SK-N-SH (cell line): ENCODE measurements at regions not wholly inside any gene's neighbourhood (a gene's known extent, or its start where the extent isn't known, plus 50 kb on each side); places are given as distances from the start of the nearest gene placed in this dataset.

Experiments
- CTCF ChIA-PET: fragments of 300-600, 350-600 bp; formaldehyde crosslinking; extraction: SDS; loops from one replicate; lab custom pipeline; 2021; lab: Yijun Ruan, JAX
- POLR2A ChIA-PET: fragments of 350-600 bp; sonication (Branson Sonifier 250); formaldehyde crosslinking; extraction: SDS; loops from one replicate; lab custom pipeline; 2020; ENCODE audit warnings: antibody characterized with exemption, inconsistent platforms; lab: Yijun Ruan, JAX
- DNase-seq: peaks from one replicate; pipeline ENCODE4 v3.0.0; 2012
- H2AFZ ChIP-seq: fragments of 200-600 bp; sonication (generic); 2 replicates; pipeline ENCODE4 v1.8.1; 2016; ENCODE audit warnings: antibody characterized with exemption, mild to moderate bottlenecking, low read depth
- H3F3A ChIP-seq: fragments of 200-600 bp; sonication (generic); replicated peaks from 2 replicates; pipeline ENCODE3; 2016; ENCODE audit warnings: antibody characterized with exemption, mild to moderate bottlenecking; ENCODE audit not compliant: insufficient read depth
- H3K27ac ChIP-seq, 2 experiments: fragments of 200-500 bp in 1 of 2; fragments of 200-600 bp in 1 of 2; sonication (Bioruptor generic) in 1 of 2; sonication (generic), shearing (Covaris generic) in 1 of 2; 2 replicates each; pipeline versions ENCODE4 v1.5.1 to v1.6.1; 2014 to 2016; ENCODE audit warnings: low read depth in 2 of 2, inconsistent platforms in 1 of 2, low read length in 1 of 2, mild to moderate bottlenecking in 1 of 2, mixed read lengths in 1 of 2
- H3K27me3 ChIP-seq: fragments of 200-600 bp; sonication (generic), shearing (Covaris generic); 2 replicates; pipeline ENCODE4 v1.6.1; 2016; ENCODE audit warnings: mixed run types; ENCODE audit not compliant: insufficient read depth
- H3K36me3 ChIP-seq, 2 experiments: fragments of 200-500 bp in 1 of 2; fragments of 200-600 bp in 1 of 2; sonication (Bioruptor generic) in 1 of 2; sonication (generic) in 1 of 2; replicated peaks in 1 of 2; 2 replicates each; pipeline versions ENCODE3 to v1.5.1; 2014 to 2016; ENCODE audit warnings: low read length in 1 of 2, mild to moderate bottlenecking in 1 of 2; ENCODE audit not compliant: insufficient read depth in 2 of 2, control insufficient read depth in 1 of 2
- H3K4me1 ChIP-seq, 2 experiments: fragments of 200-500 bp in 1 of 2; fragments of 200-600 bp in 1 of 2; sonication (Bioruptor generic) in 1 of 2; sonication (generic), shearing (Covaris generic) in 1 of 2; 2 replicates each; pipeline versions ENCODE4 v1.5.1 to v1.6.1; 2014 to 2016; ENCODE audit warnings: low read depth in 1 of 2, low read length in 1 of 2, mixed run types in 1 of 2; ENCODE audit not compliant: insufficient read depth in 2 of 2, control insufficient read depth in 1 of 2
- H3K4me2 ChIP-seq: fragments of 200-600 bp; sonication (generic), shearing (Covaris generic); 2 replicates; pipeline ENCODE4 v1.6.1; 2017; ENCODE audit warnings: mixed run types
- H3K4me3 ChIP-seq, 2 experiments: fragments of 200-500 bp in 1 of 2; fragments of 200-600 bp in 1 of 2; sonication (Bioruptor generic) in 1 of 2; sonication (generic), shearing (Covaris generic) in 1 of 2; 2 replicates each; pipeline versions ENCODE4 v1.5.1 to v1.8.1; 2014 to 2016; ENCODE audit warnings: low read depth in 2 of 2, inconsistent platforms in 1 of 2, low read length in 1 of 2, mild to moderate bottlenecking in 1 of 2, mixed read lengths in 1 of 2, moderate library complexity in 1 of 2
- H3K79me2 ChIP-seq: fragments of 200-600 bp; sonication (generic); 2 replicates; pipeline ENCODE4 v1.8.1; 2017; ENCODE audit warnings: mild to moderate bottlenecking; ENCODE audit not compliant: insufficient read depth
- H3K9ac ChIP-seq: fragments of 200-600 bp; sonication (generic); 2 replicates; pipeline ENCODE4 v1.6.1; 2017; ENCODE audit warnings: mixed run types
- H3K9me2 ChIP-seq: fragments of 200-600 bp; sonication (generic); 2 replicates; pipeline ENCODE4 v1.6.1; 2017; ENCODE audit warnings: mixed run types
- H3K9me3 ChIP-seq: fragments of 200-600 bp; sonication (generic); 2 replicates; pipeline ENCODE4 v1.6.1; 2017; ENCODE audit warnings: mixed run types, mild to moderate bottlenecking, moderate library complexity
- H4K20me1 ChIP-seq: fragments of 200-600 bp; sonication (generic); 2 replicates; pipeline ENCODE4 v1.6.1; 2017; ENCODE audit warnings: mild to moderate bottlenecking, mixed run types; ENCODE audit not compliant: insufficient read depth
- EP300 ChIP-seq, 2 experiments: IDR thresholded peaks; 2 replicates each; pipeline versions ENCODE4 v1.4.0 to v1.6.1; 2012; ENCODE audit warnings: borderline replicate concordance in 1 of 2, low read depth in 1 of 2, low read length in 1 of 2
- EZH2phosphoT487 ChIP-seq: fragments of 200-600 bp; sonication (generic); IDR thresholded peaks from 2 replicates; pipeline ENCODE4 v1.6.1; 2017; ENCODE audit warnings: low read depth, mixed run types, mild to moderate bottlenecking, antibody characterized with exemption, moderate library complexity, borderline replicate concordance
- FOSL2 ChIP-seq: IDR thresholded peaks from 2 replicates; pipeline ENCODE4 v1.4.0; 2012; ENCODE audit warnings: low read depth, mild to moderate bottlenecking, moderate library complexity, borderline replicate concordance
- FOXM1 ChIP-seq: IDR thresholded peaks from 2 replicates; pipeline ENCODE4 v1.4.0; 2012; ENCODE audit warnings: low read depth, mild to moderate bottlenecking
- GABPA ChIP-seq: IDR thresholded peaks from 2 replicates; pipeline ENCODE4 v1.4.0; 2012; ENCODE audit warnings: low read depth, mild to moderate bottlenecking
- MXI1 ChIP-seq: IDR thresholded peaks from 2 replicates; pipeline ENCODE4 v1.6.1; 2012; ENCODE audit warnings: mild to moderate bottlenecking, low read depth, low read length, improper control_type of control experiment
- POLR2AphosphoS5 ChIP-seq: IDR thresholded peaks from 2 replicates; pipeline ENCODE4 v1.6.1; 2012; ENCODE audit warnings: low read depth, low read length
- RAD21 ChIP-seq: IDR thresholded peaks from 2 replicates; pipeline ENCODE4 v1.6.1; 2012; ENCODE audit warnings: mild to moderate bottlenecking, low read length
- SIN3A ChIP-seq: IDR thresholded peaks from 2 replicates; pipeline ENCODE4 v1.6.1; 2012; ENCODE audit warnings: low read depth, mild to moderate bottlenecking, low read length, moderate library complexity, borderline replicate concordance
- USF2 ChIP-seq: fragments of 150-350 bp; IDR thresholded peaks from 2 replicates; pipeline ENCODE4 v1.6.1; 2017; ENCODE audit warnings: antibody characterized with exemption, low read length, low read depth, borderline replicate concordance
- YY1 ChIP-seq: IDR thresholded peaks from 2 replicates; pipeline ENCODE4 v1.4.0; 2012; ENCODE audit warnings: low read depth, mild to moderate bottlenecking
- WGBS: methylation state at CpG from one replicate; pipeline ENCODE4 v1.1.6; 2017; ENCODE audit warnings: low lambda C conversion rate; 5-methylcytosine and 5-hydroxymethylcytosine counted together

GRCh38 chr1:112328600-112328999 lies 67.4 kb upstream of the CTTNBP2NL start:
- DNase-seq = no peak
- TF ChIP-seq POLR2AphosphoS5 (no peak), EP300 (IDR thresholded peaks at IDR 0.05; ENCODE audit: borderline replicate concordance in 1 of 2, low read depth in 1 of 2, low read length in 1 of 2) (no peak), RAD21 (no peak), USF2 (no peak), MXI1 (no peak), SIN3A (no peak), FOXM1 (no peak)
- H3F3A ChIP-seq = no peaks in the 10 kb centered on the region
- H4K20me1 ChIP-seq = no peaks in the 10 kb centered on the region
- H3K9me3 ChIP-seq = no peaks in the 10 kb centered on the region
- CTCF ChIA-PET = interaction anchor here (0.9 kb wide), 1 partner anchor 10 kb away, joined by 3 read pairs; no protein-coding TSS in a partner anchor
- peaks cover 35% of the 10 kb centered on the region; the same call in 1 of the 2 replicates for H3K27me3 ChIP-seq
- no peak overlapping the region for H2AFZ ChIP-seq
- H3K4me2 ChIP-seq = no peak overlapping the region
- 0% methylated on average over 1 of the region's 3 CpGs for WGBS
- POLR2A ChIA-PET = no interaction called here
- H3K4me1 ChIP-seq = no peaks in the 10 kb centered on the region; a peak in 1 of 4 replicates
- no peaks in the 10 kb centered on the region for H3K36me3 ChIP-seq
- no peak overlapping the region for H3K27ac ChIP-seq
- H3K79me2 ChIP-seq = no peaks in the 10 kb centered on the region
- H3K9ac ChIP-seq = no peak overlapping the region
- no peaks in the 10 kb centered on the region for H3K9me2 ChIP-seq
- H3K4me3 ChIP-seq = no peak overlapping the region

- ChIA-PET POLR2A (no interaction called here), CTCF (interaction anchor here (0.9 to 1.3 kb wide), 4 partner anchors 24 to 39 kb away, joined by 3 to 4 read pairs (median 3); no protein-coding TSS in a partner anchor)
- Histone ChIP-seq H3K4me3 (no peak overlapping the region), H3K36me3 (no peaks in the 10 kb centered on the region), H3K9me2 (no peaks in the 10 kb centered on the region), H3K4me2 (no peak overlapping the region), H3K9me3 (no peaks in the 10 kb centered on the region), H3F3A (no peaks in the 10 kb centered on the region), H3K27me3 (peaks cover 43% of the 10 kb centered on the region; the same call in 1 of the 2 replicates), H3K27ac (no peak overlapping the region), H3K4me1 (no peaks in the 10 kb centered on the region), H3K79me2 (no peaks in the 10 kb centered on the region), H4K20me1 (no peaks in the 10 kb centered on the region), H2AFZ (no peak overlapping the region), H3K9ac (no peak overlapping the region)
- TF ChIP-seq GABPA = no peak
- no peak for TF ChIP-seq FOSL2
- no peak for TF ChIP-seq YY1
- TF ChIP-seq FOXM1 = no peak
- no peak for TF ChIP-seq EZH2phosphoT487
- no peak for TF ChIP-seq SIN3A
- 26% methylated on average over 9 of the region's 9 CpGs for WGBS
- no peak for DNase-seq
Measured at GRCh38 chr1:112332176-112333150, 63.6 kb upstream of the CTTNBP2NL start.
